Trophoblast cell (in vitro differentiated cells and primary cell): ENCODE measurements at regions not wholly inside any gene's neighbourhood (a gene's known extent, or its start where the extent isn't known, plus 50 kb on each side); places are given as distances from the start of the nearest gene placed in this dataset.

Experiments used
- DNase-seq, 2 donors: peaks; one replicate each; pipeline ENCODE4 v3.0.0-alpha.2; 2016
- H2AFZ ChIP-seq: 2 replicates; pipeline ENCODE4 v1.6.1; 2013; ENCODE audit warnings: low read length, moderate library complexity, mild to moderate bottlenecking; ENCODE audit not compliant: insufficient read depth, poor library complexity
- H2AK5ac ChIP-seq: 2 replicates; pipeline ENCODE4 v1.6.1; 2013; ENCODE audit warnings: mild to moderate bottlenecking, low read length
- H2BK120ac ChIP-seq: 2 replicates; pipeline ENCODE4 v1.6.1; 2013; ENCODE audit warnings: low read length, mild to moderate bottlenecking, moderate library complexity; ENCODE audit not compliant: insufficient read depth, poor library complexity
- H2BK12ac ChIP-seq: 2 replicates; pipeline ENCODE4 v1.6.1; 2013; ENCODE audit warnings: mild to moderate bottlenecking, low read length, moderate library complexity
- H2BK5ac ChIP-seq: 2 replicates; pipeline ENCODE4 v1.6.1; 2013; ENCODE audit warnings: low read length, low read depth, moderate library complexity, mild to moderate bottlenecking; ENCODE audit not compliant: poor library complexity
- H3K14ac ChIP-seq: 2 replicates; pipeline ENCODE4 v1.6.1; 2013; ENCODE audit warnings: mild to moderate bottlenecking, low read length
- H3K18ac ChIP-seq: 2 replicates; pipeline ENCODE4 v1.6.1; 2013; ENCODE audit warnings: mild to moderate bottlenecking, low read length
- H3K23ac ChIP-seq: 2 replicates; pipeline ENCODE4 v1.6.1; 2013; ENCODE audit warnings: low read length
- H3K27ac ChIP-seq: 2 replicates; pipeline ENCODE4 v1.5.1; 2013; ENCODE audit warnings: low read depth, mild to moderate bottlenecking, inconsistent platforms, low read length, moderate library complexity
- H3K27me3 ChIP-seq: 2 replicates; pipeline ENCODE4 v1.6.1; 2013; ENCODE audit warnings: inconsistent platforms, mild to moderate bottlenecking, low read length, moderate library complexity; ENCODE audit not compliant: insufficient read depth
- H3K36me3 ChIP-seq, 2 experiments: 1 replicate in 1 of 2; 2 replicates in 1 of 2; pipeline ENCODE4 v1.6.1; 2013; ENCODE audit warnings: low read length in 2 of 2, mild to moderate bottlenecking in 2 of 2, moderate library complexity in 1 of 2; ENCODE audit not compliant: insufficient read depth in 2 of 2, control insufficient read depth in 1 of 2
- H3K4ac ChIP-seq: 2 replicates; pipeline ENCODE4 v1.6.1; 2013; ENCODE audit warnings: low read depth, mild to moderate bottlenecking, low read length, moderate library complexity
- H3K4me1 ChIP-seq, 2 experiments: 1 replicate in 1 of 2; 2 replicates in 1 of 2; pipeline ENCODE4 v1.6.1; 2013; ENCODE audit warnings: low read length in 2 of 2, mild to moderate bottlenecking in 2 of 2, moderate library complexity in 1 of 2; ENCODE audit not compliant: insufficient read depth in 2 of 2, control insufficient read depth in 1 of 2
- H3K4me2 ChIP-seq: 2 replicates; pipeline ENCODE4 v1.6.1; 2013; ENCODE audit warnings: inconsistent platforms, mild to moderate bottlenecking, low read length, moderate library complexity
- H3K4me3 ChIP-seq: 2 replicates; pipeline ENCODE4 v1.5.1; 2013; ENCODE audit warnings: mild to moderate bottlenecking, low read depth, low read length, inconsistent platforms
- H3K79me1 ChIP-seq: one replicate; pipeline ENCODE4 v1.6.1; 2013; ENCODE audit warnings: low read length
- H3K79me2 ChIP-seq: 2 replicates; pipeline ENCODE4 v1.6.1; 2013; ENCODE audit warnings: low read length, mild to moderate bottlenecking; ENCODE audit not compliant: control insufficient read depth, insufficient read depth, poor library complexity
- H3K9ac ChIP-seq: 2 replicates; pipeline ENCODE4 v1.6.1; 2013; ENCODE audit warnings: mild to moderate bottlenecking, low read length
- H3K9me3 ChIP-seq: 2 replicates; pipeline ENCODE4 v1.6.1; 2013; ENCODE audit warnings: low read depth, mild to moderate bottlenecking, control low read depth, inconsistent platforms, low read length; ENCODE audit not compliant: insufficient read depth
- H4K12ac ChIP-seq: 2 replicates; pipeline ENCODE4 v1.6.1; 2013; ENCODE audit warnings: low read depth, mild to moderate bottlenecking, low read length, moderate library complexity
- H4K8ac ChIP-seq: 2 replicates; pipeline ENCODE4 v1.6.1; 2013; ENCODE audit warnings: low read depth, mild to moderate bottlenecking, low read length, moderate library complexity
- H4K91ac ChIP-seq: one replicate; pipeline ENCODE4 v1.6.1; 2013; ENCODE audit warnings: low read depth, mild to moderate bottlenecking, low read length, moderate library complexity
- WGBS: extraction: QIAGEN DNeasy Blood & Tissue Kit; methylation state at CpG from one replicate; pipeline ENCODE4 v1.1.7; 2013; ENCODE audit warnings: missing lambda C conversion rate; ENCODE audit not compliant: insufficient read length, insufficient coverage; ENCODE audit errors: extremely low coverage; 5-methylcytosine and 5-hydroxymethylcytosine counted together

- Histone ChIP-seq H4K91ac (peak overlapping the region; percentile 88), H3K4me2 (no peak overlapping the region), H2BK12ac (peak overlapping the region; percentile 97), H3K4ac (no peak overlapping the region), H2BK120ac (peak overlapping the region; percentile 62), H3K79me2 (peaks cover 4% of the 10 kb centered on the region), H3K36me3 (no peaks in the 10 kb centered on the region), H3K79me1 (peaks cover 30% of the 10 kb centered on the region), H4K12ac (no peak overlapping the region), H3K14ac (peak overlapping the region; percentile 91), H3K4me1 (peaks cover 23 to 27% of the 10 kb centered on the region in 2 experiments), H3K9ac (no peak overlapping the region), H3K23ac (no peak overlapping the region), H3K9me3 (peaks cover 8% of the 10 kb centered on the region), H3K4me3 (no peak overlapping the region), H3K27me3 (no peaks in the 10 kb centered on the region), H2AK5ac (peak overlapping the region; percentile 94), H2BK5ac (peak overlapping the region; percentile 54), H3K18ac (peak overlapping the region; percentile 78), H2AFZ (no peak overlapping the region), H3K27ac (peak overlapping the region; percentile 13), H4K8ac (peak overlapping the region; percentile 2)
- no peak for DNase-seq
- WGBS: no CpG with 5 or more reads among the region's 29 CpGs
These were observed 95.9 kb upstream of the COL5A1 start for GRCh38 chr9:134545543-134546245.

GRCh38 chr9:134546246-134546731, 95.3 kb upstream of the COL5A1 start:
- H3K36me3 ChIP-seq: no peaks in the 10 kb centered on the region
- H3K27ac ChIP-seq: peak overlapping the region; percentile 13
- H2AK5ac ChIP-seq: peak overlapping the region; percentile 67
- peak overlapping the region; percentile 2 for H2BK5ac ChIP-seq
- WGBS: no CpG with 5 or more reads among the region's 14 CpGs
- H3K27me3 ChIP-seq: no peaks in the 10 kb centered on the region
- H3K9ac ChIP-seq: no peak overlapping the region
- no peak overlapping the region for H3K4ac ChIP-seq
- H4K8ac ChIP-seq: peak overlapping the region; percentile 2
- peak overlapping the region; percentile 61 for H3K18ac ChIP-seq
- no peak overlapping the region for H2AFZ ChIP-seq
- peak overlapping the region; percentile 71 for H3K14ac ChIP-seq
- peaks cover 7% of the 10 kb centered on the region for H3K79me2 ChIP-seq
- H4K12ac ChIP-seq: no peak overlapping the region
- peaks cover 3% of the 10 kb centered on the region for H3K9me3 ChIP-seq
- H3K79me1 ChIP-seq: peaks cover 36% of the 10 kb centered on the region
- no peak overlapping the region for H3K4me2 ChIP-seq
- H2BK12ac ChIP-seq: peak overlapping the region; percentile 78
- H4K91ac ChIP-seq: peak overlapping the region; percentile 89
- H3K4me1 ChIP-seq: peaks cover 27 to 32% of the 10 kb centered on the region in 2 experiments
- peak overlapping the region; percentile 28 for H2BK120ac ChIP-seq
- H3K4me3 ChIP-seq: no peak overlapping the region
- H3K23ac ChIP-seq: no peak overlapping the region
- DNase-seq: no peak

- H3K14ac ChIP-seq: peak overlapping the region; percentile 30
- peak overlapping the region; percentile 67 for H2AK5ac ChIP-seq
- H4K8ac ChIP-seq: no peak overlapping the region
- H3K4me2 ChIP-seq: no peak overlapping the region
- H2AFZ ChIP-seq: no peak overlapping the region
- no peak overlapping the region for H4K12ac ChIP-seq
- H2BK5ac ChIP-seq: peak overlapping the region; percentile 2
- no peak for DNase-seq
- no peak overlapping the region for H3K23ac ChIP-seq
- H2BK120ac ChIP-seq: peak overlapping the region; percentile 28
- H3K4me3 ChIP-seq: no peak overlapping the region
- H3K18ac ChIP-seq: peak overlapping the region; percentile 16
- H3K36me3 ChIP-seq: no peaks in the 10 kb centered on the region
- H3K27me3 ChIP-seq: no peaks in the 10 kb centered on the region
- no CpG with 5 or more reads among the region's 10 CpGs for WGBS
- H3K4ac ChIP-seq: no peak overlapping the region
- no peak overlapping the region for H3K9ac ChIP-seq
- no peak overlapping the region for H3K27ac ChIP-seq
- peaks cover 9% of the 10 kb centered on the region for H3K79me2 ChIP-seq
- peaks cover 40% of the 10 kb centered on the region for H3K79me1 ChIP-seq
- H3K9me3 ChIP-seq: no peaks in the 10 kb centered on the region
- peaks cover 30 to 37% of the 10 kb centered on the region in 2 experiments for H3K4me1 ChIP-seq
- peak overlapping the region; percentile 89 for H4K91ac ChIP-seq
- H2BK12ac ChIP-seq: peak overlapping the region; percentile 75
These were observed 94.9 kb upstream of the COL5A1 start for GRCh38 chr9:134546746-134547145.

- no peak overlapping the region for H3K4me2 ChIP-seq
- H2BK12ac ChIP-seq: peak overlapping the region; percentile 93
- no CpG with 5 or more reads among the region's 36 CpGs for WGBS
- peak overlapping the region; percentile 89 for H2AK5ac ChIP-seq
- H2BK5ac ChIP-seq: no peak overlapping the region
- DNase-seq: no peak
- no peak overlapping the region for H3K4ac ChIP-seq
- peak overlapping the region; percentile 89 for H4K91ac ChIP-seq
- no peak overlapping the region for H3K18ac ChIP-seq
- no peaks in the 10 kb centered on the region for H3K9me3 ChIP-seq
- H3K79me1 ChIP-seq: peaks cover 45% of the 10 kb centered on the region
- no peak overlapping the region for H2AFZ ChIP-seq
- H2BK120ac ChIP-seq: peak overlapping the region; percentile 28
- H3K4me1 ChIP-seq: peaks cover 34 to 42% of the 10 kb centered on the region in 2 experiments
- no peak overlapping the region for H3K23ac ChIP-seq
- no peak overlapping the region for H4K12ac ChIP-seq
- no peak overlapping the region for H4K8ac ChIP-seq
- no peak overlapping the region for H3K4me3 ChIP-seq
- no peaks in the 10 kb centered on the region for H3K27me3 ChIP-seq
- H3K79me2 ChIP-seq: peaks cover 9% of the 10 kb centered on the region
- H3K14ac ChIP-seq: peak overlapping the region; percentile 45
- no peaks in the 10 kb centered on the region for H3K36me3 ChIP-seq
- H3K27ac ChIP-seq: no peak overlapping the region
- H3K9ac ChIP-seq: no peak overlapping the region
These were observed 94.2 kb upstream of the COL5A1 start for GRCh38 chr9:134547161-134548100.
